Stimulated activated CD4-positive, alpha-beta T cell treated with anti-CD3 and anti-CD28 coated beads, TNF-alpha, amount 100 ng/mL, for 48 hours (primary cell): ENCODE measurements at regions not wholly inside any gene's neighbourhood (a gene's known extent, or its start where the extent isn't known, plus 50 kb on each side); places are given as distances from the start of the nearest gene placed in this dataset.
"Not testable (repeated sequence)": the region's sequence is repeated elsewhere in the genome, so short reads cannot be mapped to it uniquely, and the experiment has no call there.

Source experiments
- DNase-seq, 3 donors: peaks; one replicate each; pipeline ENCODE4 v3.0.0-alpha.2; 2020; ENCODE audit warnings: low read depth in 3 of 3

DNA sequence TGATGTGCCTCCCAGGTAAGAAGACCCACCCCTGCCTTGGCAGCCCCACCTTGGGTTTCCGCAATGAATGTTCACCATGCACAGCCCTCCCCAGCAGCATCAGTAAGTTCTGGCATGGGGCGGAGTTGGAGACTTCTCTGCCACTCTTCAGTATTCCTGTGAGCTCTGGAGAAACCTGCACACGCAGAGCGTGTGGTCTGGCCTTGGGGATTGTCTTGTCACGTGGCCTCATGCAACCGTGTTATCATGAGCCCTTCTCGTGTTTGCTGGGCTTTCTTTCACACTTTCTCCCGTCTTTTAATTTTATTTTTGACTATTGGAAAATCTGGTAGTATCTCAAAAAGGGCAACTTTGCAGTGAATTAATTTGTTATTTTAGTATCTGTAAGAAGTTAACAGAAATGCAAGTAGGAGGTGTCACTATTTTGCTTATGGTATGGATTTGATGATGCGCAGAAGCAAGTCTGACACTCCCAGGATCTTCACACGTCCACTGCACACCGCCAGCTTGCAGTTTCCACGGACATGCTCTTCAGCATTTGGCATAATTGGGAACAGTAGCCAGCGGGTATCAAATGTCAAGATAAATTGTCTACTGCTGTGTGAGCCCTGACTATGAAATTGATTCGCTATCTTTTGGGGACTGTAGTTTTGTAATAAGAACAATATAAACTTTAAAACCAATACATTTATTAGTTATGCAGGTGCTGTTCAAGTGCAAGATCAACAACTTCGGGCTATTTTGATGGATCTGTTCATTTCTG, 463.5 kb downstream of the QKI start:
- no peak for DNase-seq

DNA sequence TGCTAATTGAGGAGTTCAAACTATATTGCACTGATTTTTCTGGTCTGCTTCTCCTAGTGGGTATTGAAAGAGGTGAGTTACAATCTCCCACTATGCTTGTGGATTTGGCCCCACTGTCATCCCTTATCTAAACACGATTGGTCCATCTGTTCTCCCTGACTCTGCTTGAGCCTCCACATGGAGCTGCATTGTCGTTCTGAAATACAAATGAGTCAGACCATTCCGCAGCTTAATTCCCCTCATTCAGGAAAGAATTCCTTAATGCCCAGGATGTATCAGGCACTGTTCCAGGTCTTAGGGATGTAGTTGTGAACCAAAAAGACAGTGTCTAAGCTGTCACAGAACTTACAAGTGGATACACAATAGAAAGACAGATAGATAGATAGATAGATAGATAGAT, 461.9 kb downstream of the QKI start:
- DNase-seq: no peak

DNA sequence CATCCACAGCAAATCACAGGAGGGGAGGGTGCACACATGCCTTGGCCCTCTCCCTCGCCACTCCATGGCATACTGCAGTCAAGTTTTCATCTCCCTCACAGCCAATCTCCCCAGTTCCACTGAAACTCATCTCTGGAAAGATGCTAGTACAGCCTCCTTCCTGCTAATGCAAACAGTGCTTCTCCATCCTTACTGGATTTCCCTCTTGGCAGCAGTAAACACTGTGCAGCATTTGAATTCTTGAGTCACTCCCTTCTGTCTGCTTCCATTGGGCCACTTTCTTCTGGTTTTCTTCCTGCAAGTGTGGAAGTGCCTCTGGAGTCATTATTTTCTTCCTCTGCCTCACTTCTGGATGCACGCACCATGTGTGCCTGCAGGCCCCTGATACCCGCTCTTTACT, 460.3 kb downstream of the QKI start:
- no peak for DNase-seq

DNA sequence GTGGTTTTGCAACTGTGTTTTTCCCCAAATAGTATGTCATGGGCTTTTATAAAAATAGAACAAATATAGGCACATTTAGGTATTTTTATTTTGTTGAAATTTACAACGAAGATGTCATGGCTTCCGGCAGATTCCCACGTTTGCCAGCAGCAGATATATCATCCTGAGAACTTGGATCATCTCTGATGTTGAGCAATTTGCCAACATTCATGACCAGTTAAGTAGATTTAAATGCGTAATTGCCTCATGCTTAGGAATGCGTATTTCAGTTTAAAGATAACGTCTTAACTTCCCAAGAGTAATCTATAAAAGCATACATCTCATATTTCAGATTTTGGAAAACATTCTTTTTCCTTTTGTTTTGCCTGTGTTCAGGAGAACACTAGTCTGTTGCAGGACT, 457.8 kb downstream of the QKI start:
- no peak for DNase-seq

DNA sequence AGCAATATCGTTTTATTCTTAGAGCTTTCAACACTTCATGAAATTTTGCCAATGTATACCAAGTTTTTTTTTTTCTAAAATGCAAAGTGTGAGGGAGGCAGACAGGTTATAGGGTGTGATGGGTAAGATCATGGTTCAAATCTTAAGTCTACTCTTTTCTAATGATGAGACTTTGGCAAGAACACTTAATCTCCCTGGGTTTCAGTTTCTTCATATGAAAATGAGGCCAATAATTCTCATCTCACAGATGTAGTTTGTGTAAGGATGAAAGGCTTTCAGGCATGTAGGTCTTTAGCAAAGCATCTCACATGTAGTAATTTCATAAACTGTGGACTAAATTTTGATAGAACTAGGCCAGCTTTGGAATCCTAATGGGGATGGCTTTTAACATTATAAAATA, 457.1 kb downstream of the QKI start:
- DNase-seq: no peak

DNA sequence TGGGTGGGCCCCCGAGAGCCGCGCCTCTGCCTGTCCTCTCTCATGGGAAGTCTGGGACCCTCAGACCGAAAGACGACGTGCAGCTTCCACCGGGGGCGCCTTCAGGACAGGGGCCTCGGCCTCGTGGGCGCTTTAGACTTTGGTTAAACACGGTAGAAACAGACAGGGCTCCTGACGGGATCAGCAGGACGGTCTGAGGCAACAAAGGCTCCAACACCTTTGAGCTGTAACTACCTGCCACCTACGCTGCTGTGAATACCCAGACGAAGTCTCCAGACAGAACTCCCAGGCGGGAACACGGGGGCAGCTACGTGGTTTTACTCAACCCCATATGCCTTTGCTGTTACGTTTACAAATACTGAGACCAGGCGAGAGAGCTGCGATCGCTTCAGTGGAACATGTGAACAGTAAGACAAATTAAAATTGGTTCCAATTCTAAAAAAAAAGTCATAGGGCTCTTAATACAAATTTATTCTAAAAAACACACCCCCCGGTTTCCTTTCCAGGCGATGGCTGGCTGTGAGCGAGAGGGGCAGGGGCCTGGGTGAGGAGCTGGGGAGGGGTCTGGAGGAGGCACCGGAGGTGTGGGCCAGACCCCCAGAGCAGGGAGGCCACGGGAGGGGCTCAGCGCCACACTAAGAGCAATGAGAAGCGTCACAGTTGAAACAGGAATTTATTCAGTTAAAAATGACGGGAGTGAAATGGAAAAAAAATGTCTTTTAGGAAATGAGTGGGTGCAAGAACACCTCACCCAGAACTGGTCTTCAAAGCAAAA, 453.2 kb downstream of the QKI start:
- no peak for DNase-seq

DNA sequence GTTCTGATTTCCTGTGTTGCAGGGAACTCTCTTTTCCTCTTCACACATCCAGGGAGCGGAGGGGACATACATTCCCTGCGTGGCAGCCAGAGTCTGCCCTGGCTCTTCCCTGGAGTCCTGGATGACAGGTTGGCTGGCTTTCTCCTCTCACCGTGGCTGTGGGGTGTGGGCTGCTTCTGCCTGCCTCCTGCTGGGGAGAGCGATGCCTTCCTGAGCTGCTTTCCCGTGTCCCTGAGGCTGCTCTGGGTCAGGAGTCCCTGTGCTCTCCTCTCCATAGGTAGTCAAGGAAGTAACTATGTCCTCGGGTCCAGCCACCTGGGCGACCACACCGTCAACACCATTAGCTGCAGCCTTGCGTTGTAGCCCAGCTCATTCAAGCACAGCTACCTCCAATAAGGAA, 451.7 kb downstream of the QKI start:
- no peak for DNase-seq

DNA sequence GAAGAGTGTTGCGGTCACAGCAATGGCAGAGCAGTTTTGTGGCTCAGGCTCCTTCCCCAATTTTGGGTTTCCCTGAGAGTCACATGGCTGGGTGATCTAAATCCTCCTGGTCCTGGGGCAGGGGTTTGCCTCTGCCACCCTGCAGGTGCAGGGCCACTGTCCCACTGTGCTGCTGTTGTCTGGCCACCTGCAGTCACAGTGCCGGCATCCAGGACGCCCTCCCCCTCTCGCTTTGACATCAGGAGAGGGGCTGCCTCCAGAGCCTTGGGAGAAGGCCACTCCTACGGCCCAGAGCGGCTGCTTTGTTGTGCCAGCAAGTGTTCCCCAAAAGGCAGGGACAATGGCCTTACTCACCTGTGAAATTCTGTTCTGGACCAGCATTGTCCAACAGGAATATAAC, 449.0 kb downstream of the QKI start:
- DNase-seq: no peak

DNA sequence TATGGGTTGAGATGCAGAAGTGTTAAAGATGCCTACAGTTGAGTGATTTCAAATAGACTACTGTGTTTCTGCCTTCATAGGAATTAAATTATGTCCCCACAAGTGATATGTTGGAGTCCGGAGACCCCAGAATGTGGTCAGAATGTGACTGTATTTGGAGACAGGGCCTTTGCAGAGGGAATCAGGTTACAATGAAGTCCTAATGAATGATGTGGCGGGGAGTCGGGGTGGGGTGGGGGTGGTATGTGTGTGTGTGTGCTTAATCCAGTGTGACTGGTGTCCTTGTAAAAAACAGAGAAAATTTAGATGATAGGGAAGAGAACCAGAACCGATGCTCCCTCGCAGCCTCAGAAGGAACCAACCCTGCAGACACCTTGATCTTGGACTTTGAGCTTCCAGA, 448.2 kb downstream of the QKI start:
- DNase-seq: no peak

DNA sequence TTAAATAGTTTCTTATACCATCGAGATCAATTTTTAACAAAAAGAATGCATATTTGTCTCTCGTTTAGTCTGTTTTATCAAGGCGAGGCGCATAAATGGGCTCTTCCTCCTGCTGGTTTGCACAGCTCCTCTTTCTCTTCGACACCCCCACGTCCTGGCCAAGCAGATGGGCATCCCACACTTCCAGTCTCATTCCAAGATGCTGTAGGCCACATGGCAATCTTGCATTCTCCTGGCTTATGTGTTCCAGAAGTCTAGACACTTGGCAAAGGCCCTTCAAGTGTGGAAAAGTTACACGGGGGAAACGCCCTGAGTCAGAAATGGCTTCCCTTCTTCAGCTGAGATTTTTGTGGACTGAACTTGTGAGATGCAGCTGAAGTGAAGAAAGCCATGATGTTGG, 447.1 kb downstream of the QKI start:
- DNase-seq: no peak

DNA sequence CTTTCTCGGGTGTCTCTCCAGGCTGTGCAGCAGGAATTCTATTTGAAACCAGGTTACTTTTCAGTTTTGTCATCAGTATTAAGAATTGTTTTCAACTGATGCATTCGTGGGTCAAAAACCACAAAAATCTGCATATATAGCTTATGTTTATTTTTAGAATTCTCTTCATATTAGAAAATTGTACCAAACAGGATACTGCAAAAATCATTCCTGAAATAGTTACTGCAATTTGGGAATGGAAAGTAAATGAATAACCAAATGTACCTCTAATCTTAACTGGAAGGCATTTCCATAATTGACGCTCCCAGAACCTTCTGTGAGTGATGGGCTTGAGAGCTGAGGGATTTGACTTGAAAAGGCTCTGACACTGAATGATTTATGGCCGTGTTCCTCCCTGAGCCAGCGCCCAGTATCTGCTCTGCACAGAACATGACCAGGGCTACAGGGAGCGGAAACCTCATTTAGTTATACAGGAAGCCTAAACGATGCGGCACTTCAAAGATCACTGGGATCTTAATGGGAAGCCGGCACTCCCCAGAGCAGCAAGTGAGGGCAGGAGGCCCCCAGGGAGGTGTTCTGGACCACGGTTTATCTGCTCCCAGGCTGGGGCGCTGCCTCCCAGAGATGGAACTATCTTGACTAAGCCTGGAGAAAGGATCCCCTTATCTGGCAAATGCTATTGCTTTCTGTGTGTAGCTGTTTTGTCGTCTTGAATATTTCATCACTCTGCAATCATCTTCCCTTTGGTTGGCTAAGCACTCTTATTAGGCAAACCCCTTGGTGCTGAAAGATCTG, 446.0 kb downstream of the QKI start:
- no peak for DNase-seq

DNA sequence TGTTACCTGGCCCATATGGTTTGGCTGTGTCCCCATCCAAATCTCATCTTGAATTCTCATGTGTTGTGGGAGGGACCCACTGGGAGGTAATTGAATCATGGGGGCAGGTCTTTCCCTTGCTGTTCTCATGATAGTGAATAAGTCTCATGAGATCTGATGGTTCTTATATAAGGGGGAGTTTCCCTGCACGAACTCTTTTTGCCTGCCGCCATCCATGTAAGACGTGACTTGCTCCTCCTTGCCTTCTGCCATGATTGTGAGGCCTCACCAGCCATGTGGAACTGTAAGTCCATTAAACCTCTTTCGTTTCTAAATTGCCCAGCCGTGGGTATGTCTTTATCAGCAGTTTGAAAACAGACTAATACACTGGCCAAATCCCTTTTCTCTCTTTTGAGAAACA, 444.4 kb downstream of the QKI start:
- DNase-seq: not testable (repeated sequence)

DNA sequence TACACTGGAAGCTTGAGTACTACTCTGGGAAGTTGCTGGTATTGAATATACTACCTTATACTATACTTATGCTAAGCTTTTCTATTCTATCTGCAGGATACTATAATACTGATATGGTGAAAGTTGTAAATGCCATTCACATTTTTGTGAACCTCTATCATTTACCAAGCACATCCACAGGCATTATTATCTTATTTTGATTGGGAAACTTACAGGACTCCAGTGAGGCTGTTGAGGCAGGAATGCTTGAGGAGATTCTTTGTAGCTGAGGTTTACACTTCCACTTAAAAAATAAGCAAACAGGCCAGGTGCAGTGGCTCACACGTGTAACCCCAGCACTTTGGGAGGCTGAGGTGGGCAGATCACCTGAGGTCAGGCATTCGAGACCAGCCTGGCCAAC, 442.9 kb downstream of the QKI start:
- DNase-seq: no peak

DNA sequence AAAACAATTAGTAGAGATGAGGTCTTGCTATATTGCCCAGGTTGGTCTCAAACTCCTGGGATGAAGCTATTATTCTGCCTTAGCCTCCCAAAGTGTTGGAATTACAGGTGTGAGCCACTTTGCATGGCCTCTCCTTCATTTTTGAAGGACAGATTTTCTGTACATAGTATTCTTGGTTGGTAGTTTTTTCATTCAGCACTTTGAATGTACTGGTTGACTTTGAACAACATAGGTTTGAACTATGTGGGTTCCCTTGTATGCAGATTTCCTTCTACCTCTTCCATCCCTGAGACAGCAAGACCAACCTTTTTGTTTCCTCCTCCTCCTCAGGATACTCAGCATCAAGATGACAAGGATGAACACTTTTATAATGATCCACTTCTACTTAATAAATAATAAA, 436.4 kb downstream of the QKI start:
- DNase-seq: no peak

DNA sequence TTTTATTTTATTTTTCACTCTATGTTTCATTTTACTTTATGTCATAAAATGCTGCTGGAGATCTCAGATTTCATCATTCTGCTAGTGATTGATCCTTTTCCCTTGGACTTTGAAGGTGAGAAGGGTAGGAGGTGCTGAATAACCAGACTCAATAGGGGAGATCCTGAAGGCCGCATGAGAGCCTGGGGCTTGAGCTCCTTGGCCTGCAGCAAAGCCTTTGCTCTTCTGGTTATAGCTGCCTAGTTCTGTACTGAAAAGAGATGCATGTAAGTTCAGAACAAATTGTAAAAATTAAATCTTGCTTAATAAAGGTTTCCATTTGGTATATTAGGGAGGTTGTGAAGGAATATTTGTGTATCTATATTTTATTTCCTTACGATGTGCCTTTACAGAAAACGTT, 430.2 kb downstream of the QKI start:
- no peak for DNase-seq

DNA sequence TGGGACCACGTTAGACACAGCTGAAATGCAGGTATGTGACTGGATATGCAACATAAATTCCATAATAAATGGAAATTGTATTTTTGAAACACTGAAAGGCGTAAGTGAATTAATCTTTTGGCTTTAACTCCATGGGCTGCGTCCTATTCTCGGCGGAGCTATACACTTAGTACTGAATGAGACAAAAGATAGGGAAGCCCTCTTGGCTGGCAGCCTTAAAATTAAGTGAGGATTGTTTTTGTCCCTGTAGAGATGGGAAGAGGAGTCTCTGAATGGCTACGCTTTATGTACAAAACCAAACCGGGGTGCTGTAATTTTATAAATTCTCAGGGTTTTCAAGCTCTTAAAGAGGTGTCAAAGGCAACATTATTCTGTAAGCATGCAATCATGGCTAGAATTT, 429.8 kb downstream of the QKI start:
- no peak for DNase-seq

DNA sequence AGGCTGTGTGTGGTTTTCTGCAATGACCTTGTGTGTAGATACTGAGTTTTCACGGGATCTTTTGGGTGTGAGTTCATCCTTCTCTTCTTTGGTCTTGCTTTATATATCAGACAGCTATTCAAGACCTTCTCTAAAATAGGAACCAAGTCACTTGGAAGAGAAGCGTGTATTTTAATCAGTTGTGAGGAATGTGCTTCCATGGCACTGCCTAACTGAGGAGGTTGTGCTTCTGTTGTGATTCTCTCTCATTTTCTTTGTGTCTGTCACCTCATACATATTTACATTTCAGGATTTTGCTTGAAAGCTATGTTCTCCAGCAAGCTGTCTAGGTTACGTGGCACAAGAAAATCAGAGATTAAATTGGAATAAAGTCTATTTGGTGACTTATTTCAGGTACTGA, 428.7 kb downstream of the QKI start:
- no peak for DNase-seq

DNA sequence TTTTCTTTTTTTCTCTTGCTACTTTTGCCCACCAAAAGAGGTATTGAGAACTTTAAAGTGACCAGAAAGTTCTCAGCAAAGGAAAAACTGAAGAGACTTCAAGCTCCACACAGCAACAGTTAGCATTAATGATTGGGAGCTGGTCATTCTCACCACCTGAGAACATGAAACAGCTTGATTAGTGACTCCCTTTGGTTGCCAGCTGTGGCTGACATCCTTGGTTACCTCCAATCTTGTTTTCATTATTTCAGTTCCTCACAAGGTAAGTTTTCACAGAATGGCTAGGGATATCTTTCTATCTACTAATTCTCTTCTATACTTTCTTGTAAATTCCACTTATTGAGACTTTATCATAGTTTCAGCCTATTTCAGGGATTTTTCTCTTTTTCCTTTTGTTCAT, 427.9 kb downstream of the QKI start:
- DNase-seq: no peak

DNA sequence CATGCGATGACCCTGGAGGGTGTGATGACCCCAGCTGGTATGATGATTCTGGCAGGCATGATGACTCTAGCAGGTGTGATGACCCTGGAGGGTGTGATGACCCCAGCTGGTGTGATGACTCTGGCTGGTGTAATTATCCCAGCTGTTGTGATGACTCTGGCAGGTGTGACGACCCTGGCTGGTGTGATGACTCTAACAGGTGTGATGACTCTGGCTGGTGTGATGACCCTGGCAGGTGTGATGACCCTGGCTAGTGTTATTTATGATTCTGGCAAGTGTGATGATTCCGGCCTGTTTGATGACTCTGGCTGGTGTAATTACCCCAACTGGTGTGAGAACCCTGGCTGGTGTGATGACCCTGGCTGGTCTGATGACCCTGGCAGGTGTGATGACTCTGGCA, 427.2 kb downstream of the QKI start:
- no peak for DNase-seq

DNA sequence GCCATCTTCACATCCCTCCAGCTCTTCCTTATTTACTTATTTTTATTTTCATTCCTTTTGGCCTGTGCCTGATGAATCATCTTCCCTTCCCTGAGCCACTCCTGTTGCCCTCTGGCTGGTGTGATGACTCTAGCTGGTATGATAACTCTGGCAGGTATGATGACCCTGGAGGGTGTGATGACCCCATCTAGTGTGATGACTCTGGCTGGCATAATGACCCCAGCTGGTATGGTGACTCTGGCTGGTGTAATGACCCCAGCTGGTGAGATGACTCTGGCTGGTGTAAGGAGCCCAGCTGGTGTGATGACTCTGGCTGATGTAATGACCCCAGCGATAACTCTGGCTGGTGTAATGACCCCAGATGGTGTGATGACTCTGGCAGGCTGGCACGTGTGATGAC, 426.8 kb downstream of the QKI start:
- no peak for DNase-seq

DNA sequence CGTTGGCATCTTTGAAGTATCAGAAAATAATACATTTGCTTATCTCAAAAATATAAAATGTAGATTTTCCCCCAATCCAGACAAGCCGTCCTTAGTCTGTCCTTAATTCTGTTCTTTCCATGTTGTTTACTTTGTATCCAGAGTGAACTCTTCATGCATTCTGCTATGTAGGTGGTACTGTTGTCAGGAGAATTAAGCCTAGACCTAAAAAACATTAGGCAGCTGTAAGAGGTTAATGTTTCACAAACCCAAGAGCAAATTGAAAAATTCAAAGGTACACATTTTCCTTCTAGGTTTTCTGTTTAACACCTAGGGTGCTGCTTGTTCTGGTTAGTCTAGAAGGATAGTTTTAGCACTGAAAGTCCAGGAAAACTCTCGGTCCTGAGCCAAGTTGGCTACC, 426.4 kb downstream of the QKI start:
- no peak for DNase-seq

DNA sequence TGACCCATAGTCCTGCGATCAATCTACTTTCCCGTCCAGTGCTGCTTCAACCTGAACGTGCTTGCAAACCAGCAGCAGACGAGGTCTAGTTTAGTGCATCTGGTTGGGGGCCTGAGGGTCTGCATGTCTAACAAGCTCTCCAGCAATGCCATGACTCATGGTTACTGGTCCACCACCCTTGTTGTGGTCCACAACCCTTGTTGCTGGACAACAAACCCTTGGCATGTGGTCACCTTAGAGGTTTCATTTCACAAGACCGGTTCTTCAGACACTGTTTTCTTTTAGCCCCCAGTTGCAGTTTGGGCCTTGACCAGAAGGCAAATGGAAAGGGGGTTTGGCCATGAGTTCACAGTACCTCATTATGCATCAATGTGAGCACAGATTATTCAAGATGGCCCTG, 424.8 kb downstream of the QKI start:
- no peak for DNase-seq
